ENCODE measurements at regions not wholly inside any gene's neighbourhood (a gene's known extent, or its start where the extent isn't known, plus 50 kb on each side); places are given as distances from the start of the nearest gene placed in this dataset.

GRCh38 chr4:163017135-163017534, 149.6 kb downstream of the NAF1 start:
- Histone ChIP-seq H3K9me2 (replicated peaks; ENCODE audit: insufficient read depth, low read length) (no peaks in the 10 kb centered on the region), H3K4me3 (ENCODE audit: insufficient read depth, low read length, poor library complexity, severe bottlenecking) (no peak overlapping the region), H3K9me3 (ENCODE audit: insufficient read depth, low read length) (no peaks in the 10 kb centered on the region), H2AFZ (ENCODE audit: low read depth, low read length, severe bottlenecking) (no peak overlapping the region), H3K4me2 (ENCODE audit: low read depth, low read length, poor library complexity, severe bottlenecking) (no peak overlapping the region), H3F3A (ENCODE audit: insufficient read depth) (no peaks in the 10 kb centered on the region), H3K9ac (ENCODE audit: low read length) (no peak overlapping the region), H3K27me3 (ENCODE audit: low read length) (no peaks in the 10 kb centered on the region), H3K79me2 (ENCODE audit: insufficient read depth, low read length) (no peaks in the 10 kb centered on the region), H3K27ac (ENCODE audit: low read depth, low read length) (no peak overlapping the region), H4K20me1 (ENCODE audit: low read depth, low read length) (no peaks in the 10 kb centered on the region), H3K36me3 (ENCODE audit: low read length) (no peaks in the 10 kb centered on the region)
- TF ChIP-seq EZH2phosphoT487 (conservative IDR thresholded peaks at IDR 0.05; ENCODE audit: low read length) (no peak), CTCF (IDR thresholded peaks at IDR 0.05; ENCODE audit: insufficient read depth, low read length, poor library complexity, severe bottlenecking) (no peak)

- Histone ChIP-seq H3F3A (ENCODE audit: insufficient read depth) (no peaks in the 10 kb centered on the region), H3K9ac (ENCODE audit: low read length) (no peak overlapping the region), H4K20me1 (ENCODE audit: low read depth, low read length) (no peaks in the 10 kb centered on the region), H2AFZ (ENCODE audit: low read depth, low read length, severe bottlenecking) (no peak overlapping the region), H3K9me2 (replicated peaks; ENCODE audit: insufficient read depth, low read length) (no peaks in the 10 kb centered on the region), H3K79me2 (ENCODE audit: insufficient read depth, low read length) (no peaks in the 10 kb centered on the region), H3K36me3 (ENCODE audit: low read length) (no peaks in the 10 kb centered on the region), H3K4me3 (ENCODE audit: insufficient read depth, low read length, poor library complexity, severe bottlenecking) (no peak overlapping the region), H3K27ac (ENCODE audit: low read depth, low read length) (no peak overlapping the region), H3K27me3 (ENCODE audit: low read length) (no peaks in the 10 kb centered on the region), H3K9me3 (ENCODE audit: insufficient read depth, low read length) (no peaks in the 10 kb centered on the region), H3K4me2 (ENCODE audit: low read depth, low read length, poor library complexity, severe bottlenecking) (no peak overlapping the region)
- TF ChIP-seq CTCF (IDR thresholded peaks at IDR 0.05; ENCODE audit: insufficient read depth, low read length, poor library complexity, severe bottlenecking) (no peak), EZH2phosphoT487 (conservative IDR thresholded peaks at IDR 0.05; ENCODE audit: low read length) (no peak)
Observed at GRCh38 chr4:163012816-163013215, 153.9 kb downstream of the NAF1 start.

- H3K9me2 ChIP-seq (replicated peaks; ENCODE audit: insufficient read depth, low read length): no peaks in the 10 kb centered on the region
- H3K36me3 ChIP-seq (ENCODE audit: low read length): no peaks in the 10 kb centered on the region
- H3F3A ChIP-seq (ENCODE audit: insufficient read depth): no peaks in the 10 kb centered on the region
- no peaks in the 10 kb centered on the region for H3K27me3 ChIP-seq (ENCODE audit: low read length)
- no peak overlapping the region for H2AFZ ChIP-seq (ENCODE audit: low read depth, low read length, severe bottlenecking)
- H3K4me3 ChIP-seq (ENCODE audit: insufficient read depth, low read length, poor library complexity, severe bottlenecking): no peak overlapping the region
- no peak overlapping the region for H3K4me2 ChIP-seq (ENCODE audit: low read depth, low read length, poor library complexity, severe bottlenecking)
- no peak overlapping the region for H3K27ac ChIP-seq (ENCODE audit: low read depth, low read length)
- H3K9ac ChIP-seq (ENCODE audit: low read length): no peak overlapping the region
- no peaks in the 10 kb centered on the region for H3K9me3 ChIP-seq (ENCODE audit: insufficient read depth, low read length)
- TF ChIP-seq CTCF (IDR thresholded peaks at IDR 0.05; ENCODE audit: insufficient read depth, low read length, poor library complexity, severe bottlenecking) (no peak), EZH2phosphoT487 (conservative IDR thresholded peaks at IDR 0.05; ENCODE audit: low read length) (no peak)
- H4K20me1 ChIP-seq (ENCODE audit: low read depth, low read length): no peaks in the 10 kb centered on the region
- H3K79me2 ChIP-seq (ENCODE audit: insufficient read depth, low read length): no peaks in the 10 kb centered on the region
Observed at GRCh38 chr4:163003979-163004378, 162.7 kb downstream of the NAF1 start.

Measured in SU-DHL-6 (cell line).